22Rv1 (cell line): ENCODE measurements at regions not wholly inside any gene's neighbourhood (a gene's known extent, or its start where the extent isn't known, plus 50 kb on each side); places are given as distances from the start of the nearest gene placed in this dataset.

Experiments used
- ZFX ChIP-seq: fragments of 450-650 bp; IDR thresholded peaks from 2 replicates; pipeline ENCODE4 v1.6.1; 2017; ENCODE audit warnings: antibody characterized with exemption, borderline replicate concordance
- TF ChIP-seq, protein P1 (sequence below): fragments of 450-650 bp; IDR thresholded peaks from 2 replicates; pipeline ENCODE4 v1.5.1; 2017; ENCODE audit warnings: mild to moderate bottlenecking

DNA sequence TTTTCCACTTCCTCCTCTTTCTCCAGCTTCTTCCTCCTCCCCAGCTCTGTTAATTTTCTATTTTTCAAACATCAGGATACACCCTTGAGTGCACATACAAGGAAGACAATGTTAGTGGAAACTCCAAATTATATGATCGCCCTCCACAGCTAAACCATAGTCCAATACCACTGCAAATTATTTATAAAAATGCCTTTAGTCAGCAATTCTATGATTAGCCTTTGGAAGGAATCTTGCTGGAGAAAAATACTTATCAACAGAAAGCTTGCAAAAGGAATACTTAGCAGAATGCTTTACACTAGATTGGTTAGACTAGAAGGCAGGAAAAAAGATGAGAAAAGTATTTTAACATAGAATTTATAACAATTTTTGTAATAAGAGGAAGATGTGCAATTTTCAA, 178.9 kb downstream of the FAM124B start:
- TF ChIP-seq, protein P1, sequence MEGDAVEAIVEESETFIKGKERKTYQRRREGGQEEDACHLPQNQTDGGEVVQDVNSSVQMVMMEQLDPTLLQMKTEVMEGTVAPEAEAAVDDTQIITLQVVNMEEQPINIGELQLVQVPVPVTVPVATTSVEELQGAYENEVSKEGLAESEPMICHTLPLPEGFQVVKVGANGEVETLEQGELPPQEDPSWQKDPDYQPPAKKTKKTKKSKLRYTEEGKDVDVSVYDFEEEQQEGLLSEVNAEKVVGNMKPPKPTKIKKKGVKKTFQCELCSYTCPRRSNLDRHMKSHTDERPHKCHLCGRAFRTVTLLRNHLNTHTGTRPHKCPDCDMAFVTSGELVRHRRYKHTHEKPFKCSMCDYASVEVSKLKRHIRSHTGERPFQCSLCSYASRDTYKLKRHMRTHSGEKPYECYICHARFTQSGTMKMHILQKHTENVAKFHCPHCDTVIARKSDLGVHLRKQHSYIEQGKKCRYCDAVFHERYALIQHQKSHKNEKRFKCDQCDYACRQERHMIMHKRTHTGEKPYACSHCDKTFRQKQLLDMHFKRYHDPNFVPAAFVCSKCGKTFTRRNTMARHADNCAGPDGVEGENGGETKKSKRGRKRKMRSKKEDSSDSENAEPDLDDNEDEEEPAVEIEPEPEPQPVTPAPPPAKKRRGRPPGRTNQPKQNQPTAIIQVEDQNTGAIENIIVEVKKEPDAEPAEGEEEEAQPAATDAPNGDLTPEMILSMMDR, result no peak
- TF ChIP-seq ZFX, result no peak
